ENCODE measurements at regions not wholly inside any gene's neighbourhood (a gene's known extent, or its start where the extent isn't known, plus 50 kb on each side); places are given as distances from the start of the nearest gene placed in this dataset.

DNA sequence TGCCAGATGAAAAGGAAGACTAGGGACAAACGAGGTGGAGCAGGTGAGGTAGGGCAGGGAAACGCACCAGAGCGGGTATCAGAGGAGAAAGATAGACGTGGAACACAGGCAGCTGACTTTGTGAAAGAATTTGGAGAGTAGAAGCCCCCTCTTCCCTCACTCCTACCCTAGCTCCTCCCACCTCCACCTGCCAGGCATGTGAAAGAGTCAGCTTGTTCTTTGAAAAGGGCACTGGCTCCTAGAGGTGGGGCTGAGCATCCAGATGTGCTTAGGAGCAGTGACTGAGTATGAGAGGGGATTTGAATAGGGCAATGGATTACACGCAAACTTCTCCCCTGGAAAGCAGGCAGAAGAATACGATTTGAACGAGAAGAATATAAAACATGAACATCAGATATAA, 174.2 kb upstream of the INHBA start:
- no peak for DNase-seq

DNA sequence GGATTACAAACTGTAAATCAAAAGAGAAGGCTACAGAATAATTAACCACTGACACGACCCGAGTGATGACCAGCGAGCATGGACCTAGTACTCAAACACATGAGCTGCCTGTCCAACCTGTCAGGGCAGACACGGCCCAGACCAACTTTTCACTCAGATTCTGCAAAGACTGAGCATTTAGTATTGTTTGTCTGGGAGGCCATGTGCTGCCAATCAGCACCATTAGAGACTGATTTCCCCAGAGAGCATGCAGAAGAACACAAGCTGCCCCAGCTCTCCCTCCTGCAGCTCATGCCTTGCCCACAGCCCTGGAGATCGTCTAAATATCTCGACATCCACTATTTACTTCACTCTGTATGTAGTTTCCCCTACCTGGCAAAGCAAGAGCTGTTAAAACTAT, 172.6 kb upstream of the INHBA start:
- no peak for DNase-seq

GRCh38 chr7:41874201-41874785, 171.4 kb upstream of the INHBA start:
- DNase-seq, result no peak

- no peak for DNase-seq
Observed at GRCh38 chr7:41873741-41874140, 170.9 kb upstream of the INHBA start.

- DNase-seq, result no peak
Observed at GRCh38 chr7:41872966-41873365, 170.1 kb upstream of the INHBA start.

- DNase-seq, result no peak
Observed at GRCh38 chr7:41870461-41871138, 167.7 kb upstream of the INHBA start.

- no peak for DNase-seq
Observed at GRCh38 chr7:41869997-41870396, 167.1 kb upstream of the INHBA start.

- DNase-seq, result no peak
Observed at GRCh38 chr7:41869596-41869995, 166.7 kb upstream of the INHBA start.

DNA sequence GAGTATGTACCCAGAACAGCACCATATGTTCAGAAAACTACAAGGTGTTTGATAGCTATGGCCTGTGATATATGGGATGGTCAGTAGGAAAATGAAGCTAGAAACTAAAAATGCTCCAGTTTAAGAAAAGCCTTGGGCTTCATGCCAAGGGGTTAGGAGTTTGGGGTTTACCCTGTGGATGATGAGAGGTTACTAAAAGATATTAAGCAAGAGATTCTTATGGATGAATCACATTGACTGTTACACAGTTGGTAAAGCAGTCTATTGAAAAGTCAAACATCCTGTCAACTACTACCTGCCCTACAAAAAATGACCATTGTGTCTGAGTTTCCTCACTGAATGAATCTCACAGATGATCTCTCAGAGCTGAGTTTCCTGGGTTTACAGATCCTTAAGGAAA, 166.2 kb upstream of the INHBA start:
- no peak for DNase-seq

DNA sequence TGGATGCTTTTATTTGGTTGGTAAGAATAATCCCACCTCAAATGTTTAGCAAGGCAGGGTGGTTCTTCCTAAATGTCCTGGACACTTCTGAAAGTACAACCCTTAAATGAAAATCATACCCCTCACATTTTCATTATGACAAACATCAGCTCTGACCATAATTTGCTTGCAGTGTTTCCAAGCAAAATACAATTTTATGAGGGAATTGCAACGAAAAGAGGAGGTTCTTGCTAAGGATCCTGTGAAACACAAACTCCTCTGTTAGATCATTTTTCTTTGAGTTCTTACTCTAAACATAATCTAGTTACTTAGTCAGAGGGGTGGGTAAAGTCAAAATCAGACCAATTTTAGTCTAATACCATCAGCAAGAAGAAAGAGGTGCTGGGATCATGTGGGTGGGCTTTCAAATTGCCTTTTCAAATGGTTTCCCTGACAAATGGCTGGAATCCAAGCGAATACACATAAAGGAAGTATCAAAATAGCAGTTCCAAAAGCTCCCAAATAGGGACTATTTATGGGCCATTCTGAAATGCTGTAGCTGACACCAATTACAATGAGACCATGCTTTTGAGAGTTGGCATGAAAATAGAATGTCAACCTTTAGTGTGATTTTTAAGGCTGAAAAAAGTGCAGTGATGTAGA, 164.9 kb upstream of the INHBA start:
- DNase-seq, result no peak

DNA sequence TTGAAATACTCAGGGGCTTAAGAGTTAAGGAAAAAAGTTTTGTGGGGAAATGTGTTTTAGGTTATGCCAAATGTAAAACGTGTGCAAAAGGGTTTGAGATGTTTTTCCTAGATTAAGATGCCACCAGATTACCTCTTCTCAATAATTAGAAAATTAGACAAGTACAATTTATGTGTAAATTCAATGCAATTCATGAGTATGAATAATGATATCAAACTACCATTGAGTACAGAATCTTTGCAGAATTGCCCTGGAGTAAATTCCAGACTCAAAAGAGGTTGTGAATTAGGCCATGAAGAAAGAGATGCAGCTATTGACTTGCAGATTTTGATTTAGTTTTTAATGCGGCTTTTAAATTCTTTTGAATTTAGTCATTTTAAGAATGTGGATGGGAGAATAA, 159.4 kb upstream of the INHBA start:
- no peak for DNase-seq

- DNase-seq, result no peak
Observed at GRCh38 chr7:41861642-41862041, 158.8 kb upstream of the INHBA start.

DNA sequence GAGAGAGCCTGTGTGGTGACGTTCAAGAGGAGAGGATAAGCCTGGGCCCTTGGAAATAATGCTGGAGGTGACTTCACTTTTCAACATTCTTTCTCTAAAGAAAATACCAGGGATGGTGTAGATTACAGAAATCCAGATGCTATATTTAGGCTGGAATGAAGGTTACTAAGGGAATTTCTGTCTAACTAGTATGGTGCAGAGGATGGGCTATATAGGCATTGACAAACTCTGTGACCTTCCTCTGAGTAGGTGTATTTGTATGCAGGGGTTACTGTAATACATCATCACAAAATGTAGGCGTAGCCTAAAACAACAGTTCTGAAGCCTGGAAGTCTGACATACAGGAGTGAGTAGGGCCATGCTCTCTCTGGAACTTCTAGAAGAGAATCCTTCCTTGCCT, 155.3 kb upstream of the INHBA start:
- DNase-seq, result no peak

DNA sequence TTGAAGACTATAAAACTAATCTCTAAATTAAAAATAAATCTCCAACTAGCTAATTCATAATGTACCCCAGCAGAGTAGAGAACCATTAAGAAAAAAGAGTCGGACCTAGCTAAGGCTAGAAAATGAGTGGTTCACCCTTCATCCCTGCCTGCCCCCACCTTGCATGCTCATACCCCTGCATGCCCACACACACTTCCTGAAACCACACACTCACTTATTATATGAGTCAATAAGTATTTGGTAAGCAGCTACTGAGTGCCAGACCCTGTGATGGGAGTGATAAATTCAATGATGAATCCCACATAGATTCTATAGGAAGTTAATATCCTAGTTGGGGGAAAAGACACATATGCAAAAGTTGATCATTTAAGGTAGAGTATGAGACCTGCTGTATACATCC, 152.9 kb upstream of the INHBA start:
- no peak for DNase-seq

- DNase-seq, result no peak
Observed at GRCh38 chr7:41847606-41848005, 144.7 kb upstream of the INHBA start.

DNA sequence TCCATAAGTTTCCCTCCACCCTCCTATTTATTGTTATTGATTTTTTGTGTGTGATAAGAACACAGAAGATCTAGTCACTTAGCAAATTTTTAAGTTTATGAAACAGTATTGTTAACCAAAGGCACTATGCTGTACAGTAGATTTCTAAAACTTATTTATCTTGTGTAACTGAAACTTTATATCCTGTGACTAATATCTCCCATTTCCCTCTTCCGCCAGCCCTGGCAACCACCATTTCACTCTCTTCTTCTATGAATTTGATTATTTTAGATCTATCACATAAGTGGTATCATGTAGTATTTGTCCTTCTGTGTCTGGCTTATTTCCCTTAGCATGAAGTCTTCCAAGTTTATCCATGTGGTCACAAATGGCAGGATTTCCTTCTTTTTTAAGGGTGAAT, 144.3 kb upstream of the INHBA start:
- DNase-seq, result no peak

DNA sequence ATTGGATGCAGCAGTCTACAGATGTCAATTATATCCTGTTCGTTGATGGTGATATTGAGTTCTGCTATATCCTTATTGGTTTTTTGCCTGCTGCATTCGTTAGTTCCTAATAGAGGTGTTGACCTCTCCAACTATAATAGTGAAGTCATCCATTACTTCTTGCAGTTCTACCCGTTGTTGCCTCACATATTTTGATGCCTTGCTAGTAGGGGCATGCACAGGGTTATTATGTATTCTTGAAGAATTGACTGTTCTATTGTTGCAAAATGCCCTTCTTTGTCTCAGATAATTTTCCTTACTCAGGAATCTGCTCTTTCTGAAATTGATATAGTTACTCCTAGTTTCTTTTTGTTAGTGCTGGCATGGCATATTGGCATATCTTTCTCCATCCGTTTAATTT, 140.1 kb upstream of the INHBA start:
- no peak for DNase-seq

GRCh38 chr7:41837916-41838315, 135.0 kb upstream of the INHBA start:
- no peak for DNase-seq

DNA sequence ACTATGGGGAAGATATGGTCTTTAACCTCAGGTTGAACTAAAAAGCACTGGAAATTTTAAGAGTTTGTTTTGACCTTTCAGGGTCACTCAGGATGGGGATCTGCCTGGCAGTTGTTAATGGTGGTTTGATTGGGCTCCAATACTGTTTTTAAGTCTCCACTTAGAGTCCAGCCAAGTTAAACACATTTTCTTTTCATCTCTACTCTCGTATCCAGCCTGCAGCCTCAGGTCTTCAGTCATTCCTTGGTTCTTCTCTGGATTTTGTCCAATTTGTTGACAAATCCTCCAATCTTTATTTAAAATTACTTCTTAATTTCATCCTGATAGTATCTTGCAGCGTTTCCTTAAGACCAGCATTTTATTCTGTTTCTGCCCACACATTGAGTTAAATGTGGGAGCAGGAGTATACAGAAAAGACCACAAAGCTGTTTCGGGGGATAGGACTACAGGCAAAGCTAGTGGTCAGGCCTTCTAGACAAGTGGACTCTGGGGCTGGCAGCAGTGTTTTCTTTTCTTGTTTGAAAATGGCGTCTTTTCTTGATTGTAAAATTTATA, 133.2 kb upstream of the INHBA start:
- no peak for DNase-seq

- no peak for DNase-seq
Observed at GRCh38 chr7:41834805-41835694, 132.2 kb upstream of the INHBA start.

GRCh38 chr7:41832941-41833340, 130.1 kb upstream of the INHBA start:
- no peak for DNase-seq

DNA sequence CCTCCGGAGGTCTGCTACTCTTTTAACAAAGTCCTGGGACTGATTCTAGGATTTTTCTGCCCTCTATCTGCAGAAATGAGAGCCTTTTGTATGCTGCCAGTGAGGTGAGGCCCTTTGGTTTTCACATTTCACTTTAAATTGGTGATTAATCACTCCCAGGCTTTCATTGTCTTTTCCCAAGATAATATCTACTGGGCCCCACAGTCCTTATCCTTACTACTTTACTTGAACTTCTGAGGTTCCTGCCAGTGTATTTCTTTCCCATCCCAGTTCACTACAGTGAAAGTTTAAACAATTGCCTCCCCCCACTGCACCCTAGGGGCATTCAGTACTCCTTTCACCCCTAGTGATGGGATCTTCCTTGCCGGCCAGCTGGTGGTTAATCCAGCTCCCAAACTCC, 127.4 kb upstream of the INHBA start:
- no peak for DNase-seq

- DNase-seq, result no peak
Observed at GRCh38 chr7:41828911-41829310, 126.0 kb upstream of the INHBA start.
